ENCODE measurements at regions not wholly inside any gene's neighbourhood (a gene's known extent, or its start where the extent isn't known, plus 50 kb on each side); places are given as distances from the start of the nearest gene placed in this dataset.

GRCh38 chr9:95611354-95611753, 94.6 kb upstream of the PTCH1 start:
- TF ChIP-seq POLR2A (IDR thresholded peaks at IDR 0.05), result no peak
- TF ChIP-seq CTCF (IDR thresholded peaks at IDR 0.05 in 4 of 5, conservative IDR thresholded peaks at IDR 0.05 in 1 of 5), result no peak

Data from gastrocnemius medialis (tissue), 4 donors.